IMR-90 (cell line): ENCODE measurements at regions not wholly inside any gene's neighbourhood (a gene's known extent, or its start where the extent isn't known, plus 50 kb on each side); places are given as distances from the start of the nearest gene placed in this dataset.

Experiments
- ATAC-seq: fragments of 200-7000 bp; cut with Tn5 transposase; 2 replicates; pipeline ENCODE4 v1.9.1; 2020; ENCODE audit warnings: low read depth, mild to moderate bottlenecking, moderate library complexity
- BruUV-seq: library from RNA; stranded (reverse); fragments of 400-500 nt; replicated peaks from 2 replicates; lab custom pipeline; 2021; lab: Mats Ljungman, UMichigan
- CTCF ChIA-PET: fragments of 300-600 bp; formaldehyde crosslinking; extraction: SDS; loops from one replicate; lab custom pipeline; 2021; ENCODE audit warnings: antibody characterized with exemption; lab: Yijun Ruan, JAX
- POLR2A ChIA-PET: fragments of 300-600 bp; sonication (Branson Sonifier 250); formaldehyde crosslinking; loops from one replicate; lab custom pipeline; 2022; ENCODE audit warnings: antibody characterized with exemption; ENCODE audit not compliant: unreplicated experiment; lab: Charles Lee
- DNase-seq: peaks from one replicate; pipeline ENCODE4 v3.0.0; 2013
- H2AFZ ChIP-seq: replicated peaks from 2 replicates; pipeline ENCODE3; 2013; ENCODE audit warnings: low read length, mild to moderate bottlenecking; ENCODE audit not compliant: poor library complexity
- H2AK5ac ChIP-seq: 2 replicates; pipeline ENCODE4 v1.6.1; 2013; ENCODE audit warnings: low read depth, low read length, inconsistent platforms
- H2AK9ac ChIP-seq: replicated peaks from 2 replicates; pipeline ENCODE3; 2013; ENCODE audit warnings: mild to moderate bottlenecking, low read depth, low read length, moderate library complexity; ENCODE audit not compliant: poor library complexity
- H2BK120ac ChIP-seq: 2 replicates; pipeline ENCODE4 v1.6.1; 2013; ENCODE audit warnings: low read depth, low read length, inconsistent platforms
- H2BK15ac ChIP-seq: 3 replicates; pipeline ENCODE4 v1.6.1; 2013; ENCODE audit warnings: low read depth, low read length, inconsistent platforms
- H2BK20ac ChIP-seq: 2 replicates; pipeline ENCODE4 v1.6.1; 2013; ENCODE audit warnings: low read depth, mild to moderate bottlenecking, inconsistent platforms, low read length, moderate library complexity
- H2BK5ac ChIP-seq: 2 replicates; pipeline ENCODE4 v1.6.1; 2013; ENCODE audit warnings: mild to moderate bottlenecking, low read depth, low read length, inconsistent platforms; ENCODE audit not compliant: poor library complexity, severe bottlenecking
- H3K14ac ChIP-seq: replicated peaks from 2 replicates; pipeline ENCODE4 v1.6.1; 2013; ENCODE audit warnings: low read depth, low read length, inconsistent platforms
- H3K18ac ChIP-seq: 2 replicates; pipeline ENCODE4 v1.6.1; 2013; ENCODE audit warnings: low read depth, low read length, control low read depth
- H3K23ac ChIP-seq: 2 replicates; pipeline ENCODE4 v1.6.1; 2013; ENCODE audit warnings: low read depth, low read length, inconsistent platforms
- H3K27ac ChIP-seq: 2 replicates; pipeline ENCODE4 v1.5.1; 2013; ENCODE audit warnings: mild to moderate bottlenecking, control low read depth, low read length; ENCODE audit not compliant: insufficient read depth
- H3K27me3 ChIP-seq: 2 replicates; pipeline ENCODE4 v1.6.1; 2013; ENCODE audit warnings: low read length; ENCODE audit not compliant: control insufficient read depth, insufficient read depth
- H3K36me3 ChIP-seq: 2 replicates; pipeline ENCODE4 v1.6.1; 2013; ENCODE audit warnings: low read length, mixed read lengths; ENCODE audit not compliant: control insufficient read depth, insufficient read depth
- H3K4ac ChIP-seq: 2 replicates; pipeline ENCODE4 v1.6.1; 2013; ENCODE audit warnings: low read depth, low read length, inconsistent platforms
- H3K4me1 ChIP-seq: 2 replicates; pipeline ENCODE4 v1.6.1; 2013; ENCODE audit warnings: low read length, mixed read lengths; ENCODE audit not compliant: control insufficient read depth, insufficient read depth
- H3K4me2 ChIP-seq: 2 replicates; pipeline ENCODE4 v1.6.1; 2013; ENCODE audit warnings: low read depth, mild to moderate bottlenecking, control low read depth, low read length, moderate library complexity
- H3K4me3 ChIP-seq: 2 replicates; pipeline ENCODE4 v1.5.1; 2013; ENCODE audit warnings: low read depth, mild to moderate bottlenecking, control low read depth, low read length, moderate library complexity; ENCODE audit not compliant: insufficient read depth
- H3K56ac ChIP-seq: 2 replicates; pipeline ENCODE4 v1.6.1; 2013; ENCODE audit warnings: low read length, inconsistent platforms; ENCODE audit not compliant: insufficient read depth; ENCODE audit errors: extremely low read depth
- H3K79me1 ChIP-seq, 2 experiments: 2 replicates each; pipeline ENCODE4 v1.6.1; 2013; ENCODE audit warnings: low read length in 2 of 2, inconsistent platforms in 1 of 2, low read depth in 1 of 2
- H3K9ac ChIP-seq: 2 replicates; pipeline ENCODE4 v1.6.1; 2013; ENCODE audit warnings: low read depth, low read length, control low read depth
- H3K9me1 ChIP-seq: 2 replicates; pipeline ENCODE4 v1.6.1; 2013; ENCODE audit warnings: low read length, inconsistent platforms; ENCODE audit not compliant: insufficient read depth
- H3K9me3 ChIP-seq: 2 replicates; pipeline ENCODE4 v1.6.1; 2013; ENCODE audit warnings: low read length; ENCODE audit not compliant: control insufficient read depth, insufficient read depth
- H4K20me1 ChIP-seq: 2 replicates; pipeline ENCODE4 v1.6.1; 2013; ENCODE audit warnings: low read length, inconsistent platforms; ENCODE audit not compliant: insufficient read depth
- H4K5ac ChIP-seq: 2 replicates; pipeline ENCODE4 v1.6.1; 2013; ENCODE audit warnings: mild to moderate bottlenecking, low read depth, low read length, control low read depth
- H4K8ac ChIP-seq, 2 experiments: 2 replicates each; pipeline ENCODE4 v1.6.1; 2013; ENCODE audit warnings: low read depth in 2 of 2, low read length in 2 of 2, control low read depth in 1 of 2, inconsistent platforms in 1 of 2
- H4K91ac ChIP-seq: 2 replicates; pipeline ENCODE4 v1.6.1; 2013; ENCODE audit warnings: low read depth, low read length, inconsistent platforms; ENCODE audit not compliant: insufficient read depth
- BHLHE40 ChIP-seq: fragments of 150-350 bp; IDR thresholded peaks from 2 replicates; pipeline ENCODE4 v1.6.1; 2016; ENCODE audit warnings: mild to moderate bottlenecking, low read depth, low read length
- CEBPB ChIP-seq: IDR thresholded peaks from 2 replicates; pipeline ENCODE4 v1.6.1; 2012; ENCODE audit warnings: low read depth, low read length, improper control_type of control experiment
- CHD1 ChIP-seq: IDR thresholded peaks from 2 replicates; pipeline ENCODE4 v1.6.1; 2012; ENCODE audit warnings: low read depth, low read length, improper control_type of control experiment
- FOS ChIP-seq: fragments of 150-350 bp; IDR thresholded peaks from 2 replicates; pipeline ENCODE4 v1.6.1; 2016; ENCODE audit warnings: low read depth, low read length
- POLR2A ChIP-seq: IDR thresholded peaks from 2 replicates; pipeline ENCODE4 v1.6.1; 2012; ENCODE audit warnings: mild to moderate bottlenecking, low read depth, low read length
- RAD21 ChIP-seq: IDR thresholded peaks from 2 replicates; pipeline ENCODE4 v1.6.1; 2012; ENCODE audit warnings: low read length, improper control_type of control experiment
- RCOR1 ChIP-seq: IDR thresholded peaks from 2 replicates; pipeline ENCODE4 v1.6.1; 2012; ENCODE audit warnings: mild to moderate bottlenecking, low read length, improper control_type of control experiment; ENCODE audit not compliant: insufficient replicate concordance
- SMC3 ChIP-seq: fragments of 150-350 bp; IDR thresholded peaks from 2 replicates; pipeline ENCODE4 v1.6.1; 2016; ENCODE audit warnings: low read depth, mild to moderate bottlenecking, antibody characterized with exemption, low read length, moderate library complexity
- WGBS, 2 experiments: methylation state at CpG; one replicate each; pipeline versions ENCODE4 v1.1.5 to v1.1.7; 2013; ENCODE audit warnings: missing lambda C conversion rate in 2 of 2; ENCODE audit not compliant: insufficient read length in 1 of 2; ENCODE audit errors: extremely low coverage in 2 of 2; 5-methylcytosine and 5-hydroxymethylcytosine counted together
- dilution Hi-C: fragments of 300-500 bp; cut with HindIII; formaldehyde crosslinking; loops from one replicate; pipeline ENCODE4 v1.14.3; 2018; ENCODE audit warnings: low sequenced_read_pairs; ENCODE audit not compliant: unreplicated experiment
- in situ Hi-C: fragments of 300-500 bp; cut with MboI; formaldehyde crosslinking; loops from 3 replicates; pipeline ENCODE4 v1.14.3; 2019; ENCODE audit warnings: low sequenced_read_pairs, inconsistent platforms, mixed read lengths
- intact Hi-C: fragments of 100-400 bp; cut with micrococcal nuclease; formaldehyde crosslinking; loops from 2 replicates; pipeline ENCODE4 v1.10.0; 2022

- DNase-seq (no peak), ATAC-seq (no peak)
- no CpG with 5 or more reads among the region's 4 CpGs for WGBS, 2 experiments
- Histone ChIP-seq H3K4me2 (no peak overlapping the region), H3K9me3 (no peaks in the 10 kb centered on the region), H3K18ac (no peak overlapping the region), H3K56ac (no peak overlapping the region), H2BK20ac (peak overlapping the region; percentile 38; the same call in 1 of the 2 replicates), H2AK9ac (no peak overlapping the region), H2BK120ac (peak overlapping the region; percentile 78), H4K5ac (peak overlapping the region; percentile 35; the same call in 1 of the 2 replicates), H2BK5ac (no peak overlapping the region), H3K27ac (no peak overlapping the region), H4K8ac (peak overlapping the region; percentile 10 to 23; a peak in 2 of 4 replicates), H3K36me3 (no peaks in the 10 kb centered on the region), H3K4me1 (peaks cover 17% of the 10 kb centered on the region), H4K91ac (peak overlapping the region; percentile 47; the same call in 1 of the 2 replicates), H3K9me1 (peaks cover 17% of the 10 kb centered on the region), H4K20me1 (no peaks in the 10 kb centered on the region), H3K4me3 (no peak overlapping the region), H3K23ac (peak overlapping the region; percentile 56; the same call in 1 of the 2 replicates), H2AK5ac (peak overlapping the region; percentile 21; the same call in 1 of the 2 replicates), H2AFZ (no peak overlapping the region), H3K14ac (peak overlapping the region; percentile 89), H3K9ac (peak overlapping the region; percentile 2; the same call in 1 of the 2 replicates), H3K4ac (peak overlapping the region; percentile 73; the same call in 1 of the 2 replicates), H2BK15ac (peak overlapping the region; percentile 86; the same call in 1 of the 3 replicates), H3K79me1 (0 out of 4 replicates have a peak, but pooled peaks cover 0 to 3% of the 10 kb centered on the region in 2 experiments), H3K27me3 (no peaks in the 10 kb centered on the region)
- CTCF ChIA-PET: no interaction called here
- in situ Hi-C loops: no loop called here
- intact Hi-C loops: loop anchor here (1.0 to 10.0 kb wide), 3 partner anchors 21 to 760 kb away; no protein-coding TSS in a partner anchor
- POLR2A ChIA-PET: no interaction called here
- no TSS peak for BruUV-seq
- dilution Hi-C loops: no loop called here
- TF ChIP-seq RCOR1 (no peak), CEBPB (no peak), FOS (no peak), RAD21 (no peak), BHLHE40 (no peak), CHD1 (no peak), SMC3 (no peak), POLR2A (no peak)
Observed at GRCh38 chr10:78214955-78215354, 181.3 kb downstream of the RPS24 start.
